Right renal cortex interstitium (tissue), 3 donors: ENCODE measurements at regions not wholly inside any gene's neighbourhood (a gene's known extent, or its start where the extent isn't known, plus 50 kb on each side); places are given as distances from the start of the nearest gene placed in this dataset.
A peak's percentile ranks its signal among the peaks of the same experiment; 100 is the strongest.

Experiments used
- DNase-seq, 3 donors: peaks; one replicate each; pipeline ENCODE4 v3.0.0-alpha.2; 2013; ENCODE audit warnings: low read depth in 3 of 3, low spot score in 2 of 3

GRCh38 chr4:156710365-156711192 is 261.0 kb downstream of the PDGFC start:
- DNase-seq = no peak

GRCh38 chr4:156705311-156705710 is 266.3 kb downstream of the PDGFC start:
- no peak for DNase-seq

GRCh38 chr4:156695163-156695562 is 276.4 kb downstream of the PDGFC start:
- DNase-seq = no peak

GRCh38 chr4:156694413-156694812 is 277.2 kb downstream of the PDGFC start:
- no peak for DNase-seq

GRCh38 chr4:156693557-156693956 is 278.0 kb downstream of the PDGFC start:
- no peak for DNase-seq

- DNase-seq = no peak
Observed at GRCh38 chr4:156692016-156692415, 279.6 kb downstream of the PDGFC start.

- no peak for DNase-seq
Observed at GRCh38 chr4:156690572-156690971, 281.0 kb downstream of the PDGFC start.

GRCh38 chr4:156686120-156686519 is 285.5 kb downstream of the PDGFC start:
- peak; percentile 31 to 51 (median 43) for DNase-seq

GRCh38 chr4:156685308-156685707 is 286.3 kb downstream of the PDGFC start:
- DNase-seq = no peak

GRCh38 chr4:156677656-156678055 is 293.9 kb downstream of the PDGFC start:
- DNase-seq = no peak

- DNase-seq = no peak
Observed at GRCh38 chr4:156677131-156677531, 294.5 kb downstream of the PDGFC start.

- DNase-seq = no peak
Observed at GRCh38 chr4:156676116-156676851, 295.3 kb downstream of the PDGFC start.

GRCh38 chr4:156673483-156673882 is 298.1 kb downstream of the PDGFC start:
- no peak for DNase-seq

GRCh38 chr4:156672492-156673305 is 298.9 kb downstream of the PDGFC start:
- no peak for DNase-seq

GRCh38 chr4:156665780-156666366 is 305.7 kb downstream of the PDGFC start:
- DNase-seq = no peak

- DNase-seq = no peak
Observed at GRCh38 chr4:156663663-156664062, 307.9 kb downstream of the PDGFC start.

GRCh38 chr4:156662921-156663320 is 308.7 kb downstream of the PDGFC start:
- DNase-seq = no peak

GRCh38 chr4:156661555-156661954 is 310.0 kb downstream of the PDGFC start:
- no peak for DNase-seq

- DNase-seq = no peak
Observed at GRCh38 chr4:156660465-156660864, 311.1 kb downstream of the PDGFC start.

- DNase-seq = no peak
Observed at GRCh38 chr4:156659983-156660382, 311.6 kb downstream of the PDGFC start.

GRCh38 chr4:156659570-156659969 is 312.0 kb downstream of the PDGFC start:
- no peak for DNase-seq
